Esophagus muscularis mucosa (tissue), 4 donors: ENCODE measurements at regions not wholly inside any gene's neighbourhood (a gene's known extent, or its start where the extent isn't known, plus 50 kb on each side); places are given as distances from the start of the nearest gene placed in this dataset.

ENCODE experiments used
- EP300 ChIP-seq: sonication (generic); formaldehyde crosslinking; IDR thresholded peaks from one replicate; pipeline ENCODE4 v1.6.1; 2017; ENCODE audit warnings: antibody characterized with exemption
- POLR2AphosphoS5 ChIP-seq, 2 donors: sonication (generic); formaldehyde crosslinking; IDR thresholded peaks; one replicate each; pipeline ENCODE4 v1.6.1; 2017; ENCODE audit warnings: antibody characterized with exemption in 2 of 2
- TF ChIP-seq, protein P1 (sequence below), 3 experiments: fragments of 200-600 bp in 2 of 3; fragments of 450-650 bp in 1 of 3; sonication (generic) in 2 of 3; IDR thresholded peaks; one replicate each; pipeline ENCODE4 v1.5.1; 2017 to 2019; ENCODE audit warnings: antibody characterized with exemption in 3 of 3, mild to moderate bottlenecking in 2 of 3, moderate library complexity in 1 of 3

DNA sequence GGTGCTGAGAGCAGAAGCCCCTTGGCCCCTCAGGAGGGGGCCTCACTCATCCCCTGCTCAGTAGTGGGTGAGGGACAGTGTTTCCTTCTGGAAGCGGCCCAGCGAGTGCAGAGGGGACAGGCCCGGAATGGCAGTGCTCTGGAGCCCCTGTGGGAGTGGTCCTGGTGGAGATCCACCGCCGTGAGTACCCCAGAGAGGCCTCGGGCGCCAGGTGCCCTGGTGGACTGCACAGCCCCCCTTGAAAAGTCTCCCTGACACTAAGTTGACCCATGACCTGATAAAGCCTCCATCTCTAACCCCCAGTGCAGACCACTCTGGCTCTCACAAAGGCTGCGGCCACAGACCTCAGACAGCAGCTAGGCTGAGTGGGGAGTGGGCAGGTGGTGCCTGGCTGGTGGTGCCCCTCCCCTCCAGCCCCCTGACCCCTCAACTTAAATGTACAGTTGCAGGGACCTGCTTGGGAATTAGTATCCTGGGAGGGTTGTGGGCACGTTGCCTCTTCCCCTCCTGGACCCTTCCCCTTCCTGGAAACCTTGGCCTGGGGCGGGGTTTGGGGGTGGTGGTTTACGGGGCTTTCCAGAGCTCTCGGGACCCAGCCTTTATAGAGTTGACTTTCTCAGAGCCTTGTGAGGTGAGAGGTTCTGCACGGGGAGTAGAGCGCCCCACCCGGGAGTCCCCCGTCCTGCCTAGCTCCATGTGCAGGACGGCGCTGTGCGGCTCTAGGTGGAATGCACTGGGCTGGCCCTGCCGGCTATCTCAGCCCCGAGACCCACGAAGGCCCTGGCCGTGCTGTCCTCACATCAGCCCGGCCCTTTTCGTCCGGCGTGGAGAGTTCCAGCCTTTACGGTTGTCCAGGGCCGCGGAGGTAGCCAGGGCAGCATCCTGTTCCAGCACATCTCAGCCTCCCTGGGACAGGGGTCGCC, 62.7 kb downstream of the RTP5 start:
- TF ChIP-seq, protein P1, sequence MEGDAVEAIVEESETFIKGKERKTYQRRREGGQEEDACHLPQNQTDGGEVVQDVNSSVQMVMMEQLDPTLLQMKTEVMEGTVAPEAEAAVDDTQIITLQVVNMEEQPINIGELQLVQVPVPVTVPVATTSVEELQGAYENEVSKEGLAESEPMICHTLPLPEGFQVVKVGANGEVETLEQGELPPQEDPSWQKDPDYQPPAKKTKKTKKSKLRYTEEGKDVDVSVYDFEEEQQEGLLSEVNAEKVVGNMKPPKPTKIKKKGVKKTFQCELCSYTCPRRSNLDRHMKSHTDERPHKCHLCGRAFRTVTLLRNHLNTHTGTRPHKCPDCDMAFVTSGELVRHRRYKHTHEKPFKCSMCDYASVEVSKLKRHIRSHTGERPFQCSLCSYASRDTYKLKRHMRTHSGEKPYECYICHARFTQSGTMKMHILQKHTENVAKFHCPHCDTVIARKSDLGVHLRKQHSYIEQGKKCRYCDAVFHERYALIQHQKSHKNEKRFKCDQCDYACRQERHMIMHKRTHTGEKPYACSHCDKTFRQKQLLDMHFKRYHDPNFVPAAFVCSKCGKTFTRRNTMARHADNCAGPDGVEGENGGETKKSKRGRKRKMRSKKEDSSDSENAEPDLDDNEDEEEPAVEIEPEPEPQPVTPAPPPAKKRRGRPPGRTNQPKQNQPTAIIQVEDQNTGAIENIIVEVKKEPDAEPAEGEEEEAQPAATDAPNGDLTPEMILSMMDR (IDR thresholded peaks at IDR 0.05): no peak
- TF ChIP-seq POLR2AphosphoS5 (IDR thresholded peaks at IDR 0.05): no peak
- TF ChIP-seq EP300: no peak
